Colonic mucosa (tissue), 4 donors: ENCODE measurements at regions not wholly inside any gene's neighbourhood (a gene's known extent, or its start where the extent isn't known, plus 50 kb on each side); places are given as distances from the start of the nearest gene placed in this dataset.

Experiments
- DNase-seq: peaks from one replicate; pipeline ENCODE4 v3.0.0-alpha.2; 2020
- H3K27ac ChIP-seq: fragments of 200-600 bp; one replicate; pipeline ENCODE4 v1.8.0; 2021
- H3K27me3 ChIP-seq: fragments of 200-600 bp; one replicate; pipeline ENCODE4 v1.8.0; 2021
- H3K36me3 ChIP-seq: fragments of 200-600 bp; one replicate; pipeline ENCODE4 v1.8.0; 2021
- H3K4me1 ChIP-seq: fragments of 200-600 bp; one replicate; pipeline ENCODE4 v1.8.0; 2021; ENCODE audit warnings: mild to moderate bottlenecking
- H3K4me3 ChIP-seq: fragments of 200-600 bp; one replicate; pipeline ENCODE4 v1.8.0; 2021
- H3K9ac ChIP-seq, 2 donors: one replicate each; pipeline ENCODE4 v1.7.0; 2013; ENCODE audit warnings: control low read depth in 2 of 2, low read depth in 2 of 2, low read length in 2 of 2
- H3K9me3 ChIP-seq: fragments of 200-600 bp; one replicate; pipeline ENCODE4 v1.8.0; 2021
- CTCF ChIP-seq: fragments of 200-600 bp; IDR thresholded peaks from one replicate; pipeline ENCODE4 v1.8.0; 2022; ENCODE audit warnings: antibody characterized with exemption, mild to moderate bottlenecking
- intact Hi-C: fragments of 100-400 bp; cut with DNase I; formaldehyde crosslinking; loops from one replicate; pipeline ENCODE4 v1.14.1; 2022
- donor health status: healthy.
- donor health status: DM: no; HTN: no; CAD: no.
- donor health status: DM: no; HTN: no; CAD: no.

- intact Hi-C loops: no loop called here
- Histone ChIP-seq H3K9me3 (no peaks in the 10 kb centered on the region), H3K4me1 (no peaks in the 10 kb centered on the region), H3K4me3 (no peak overlapping the region), H3K9ac (no peak overlapping the region), H3K36me3 (no peaks in the 10 kb centered on the region), H3K27me3 (no peaks in the 10 kb centered on the region), H3K27ac (no peak overlapping the region)
- TF ChIP-seq CTCF: no peak
- DNase-seq: no peak
Observed at GRCh38 chr5:107278774-107279173, 392.0 kb downstream of the EFNA5 start.

GRCh38 chr5:107277485-107278125 is 393.1 kb downstream of the EFNA5 start:
- Histone ChIP-seq H3K9ac (no peak overlapping the region), H3K27me3 (no peaks in the 10 kb centered on the region), H3K9me3 (no peaks in the 10 kb centered on the region), H3K4me1 (no peaks in the 10 kb centered on the region), H3K36me3 (no peaks in the 10 kb centered on the region), H3K4me3 (no peak overlapping the region), H3K27ac (no peak overlapping the region)
- no peak for TF ChIP-seq CTCF
- no peak for DNase-seq
- intact Hi-C loops: no loop called here

GRCh38 chr5:107275333-107275732 is 395.4 kb downstream of the EFNA5 start:
- no peaks in the 10 kb centered on the region for H3K27me3 ChIP-seq
- H3K9me3 ChIP-seq: no peaks in the 10 kb centered on the region
- no peak for DNase-seq
- intact Hi-C loops: no loop called here
- TF ChIP-seq CTCF: no peak
- no peaks in the 10 kb centered on the region for H3K36me3 ChIP-seq
- H3K4me3 ChIP-seq: no peak overlapping the region
- no peaks in the 10 kb centered on the region for H3K4me1 ChIP-seq
- no peak overlapping the region for H3K27ac ChIP-seq
- no peak overlapping the region for H3K9ac ChIP-seq

- H3K27ac ChIP-seq: no peak overlapping the region
- intact Hi-C loops: no loop called here
- no peak overlapping the region for H3K9ac ChIP-seq
- DNase-seq: no peak
- no peak for TF ChIP-seq CTCF
- H3K9me3 ChIP-seq: no peaks in the 10 kb centered on the region
- no peaks in the 10 kb centered on the region for H3K36me3 ChIP-seq
- H3K4me1 ChIP-seq: no peaks in the 10 kb centered on the region
- no peaks in the 10 kb centered on the region for H3K27me3 ChIP-seq
- no peak overlapping the region for H3K4me3 ChIP-seq
Observed at GRCh38 chr5:107274571-107274970, 396.2 kb downstream of the EFNA5 start.

DNA sequence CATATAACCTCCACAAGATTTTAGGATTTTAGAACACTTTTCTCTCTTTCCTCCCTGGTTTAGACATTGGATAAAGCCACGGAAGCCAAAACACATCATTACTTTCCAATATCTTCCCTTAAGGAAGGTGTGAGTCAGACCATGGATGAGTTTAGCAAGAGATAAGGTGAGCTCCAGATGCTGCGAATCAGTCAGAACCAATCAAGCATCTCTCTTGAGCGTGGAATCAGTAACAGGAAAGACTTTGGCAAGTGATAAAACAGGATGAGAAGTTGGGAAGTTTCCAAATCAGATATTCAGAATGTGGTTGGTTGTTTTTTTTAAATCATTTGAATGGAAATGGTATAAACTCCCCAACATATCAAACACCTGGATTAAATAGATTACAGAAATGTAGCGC is 397.8 kb downstream of the EFNA5 start:
- intact Hi-C loops: no loop called here

More for the DNA sequence above, 397.8 kb downstream of the EFNA5 start:
- Histone ChIP-seq H3K36me3 (no peaks in the 10 kb centered on the region), H3K27ac (no peak overlapping the region), H3K4me3 (no peak overlapping the region), H3K4me1 (no peaks in the 10 kb centered on the region), H3K27me3 (no peaks in the 10 kb centered on the region), H3K9ac (no peak overlapping the region), H3K9me3 (no peaks in the 10 kb centered on the region)
- no peak for TF ChIP-seq CTCF
- no peak for DNase-seq
